G401 (cell line): ENCODE measurements at regions not wholly inside any gene's neighbourhood (a gene's known extent, or its start where the extent isn't known, plus 50 kb on each side); places are given as distances from the start of the nearest gene placed in this dataset.

Experiments used
- DNase-seq: peaks from one replicate; pipeline ENCODE4 v3.0.0-alpha.2; 2015; ENCODE audit warnings: low spot score
- in situ Hi-C: cut with HindIII; loops from 2 replicates; pipeline ENCODE4 v1.10.0; 2016; ENCODE audit warnings: low sequenced_read_pairs, mixed read lengths

GRCh38 chr2:187962538-187962937 is 329.1 kb upstream of the GULP1 start:
- in situ Hi-C loops: no loop called here
- no peak for DNase-seq

GRCh38 chr2:187964746-187965145 is 326.9 kb upstream of the GULP1 start:
- DNase-seq: no peak
- in situ Hi-C loops: no loop called here

GRCh38 chr2:187966924-187967323 is 324.8 kb upstream of the GULP1 start:
- in situ Hi-C loops: no loop called here
- DNase-seq: no peak

- in situ Hi-C loops: no loop called here
- DNase-seq: no peak
Measured at GRCh38 chr2:187971893-187972292, 319.8 kb upstream of the GULP1 start.

- in situ Hi-C loops: no loop called here
- DNase-seq: peak; percentile 36
Measured at GRCh38 chr2:187976259-187976985, 315.3 kb upstream of the GULP1 start.

GRCh38 chr2:187976986-187977333 is 314.7 kb upstream of the GULP1 start:
- in situ Hi-C loops: no loop called here
- no peak for DNase-seq

GRCh38 chr2:187978356-187978755 is 313.3 kb upstream of the GULP1 start:
- DNase-seq: no peak
- in situ Hi-C loops: no loop called here

GRCh38 chr2:187982668-187983067 is 309.0 kb upstream of the GULP1 start:
- in situ Hi-C loops: no loop called here
- no peak for DNase-seq

- in situ Hi-C loops: no loop called here
Measured at GRCh38 chr2:187985195-187985594, 306.5 kb upstream of the GULP1 start.

GRCh38 chr2:187985923-187986322 is 305.8 kb upstream of the GULP1 start:
- in situ Hi-C loops: no loop called here
- DNase-seq: no peak

More at GRCh38 chr2:187985195-187985594, 306.5 kb upstream of the GULP1 start:
- DNase-seq: no peak

GRCh38 chr2:187986390-187987105 is 305.1 kb upstream of the GULP1 start:
- DNase-seq: no peak

GRCh38 chr2:187988348-187988747 is 303.3 kb upstream of the GULP1 start:
- DNase-seq: no peak
- in situ Hi-C loops: no loop called here

More at GRCh38 chr2:187986390-187987105, 305.1 kb upstream of the GULP1 start:
- in situ Hi-C loops: no loop called here

- in situ Hi-C loops: no loop called here
- no peak for DNase-seq
Measured at GRCh38 chr2:187989925-187990623, 301.6 kb upstream of the GULP1 start.

- in situ Hi-C loops: no loop called here
- no peak for DNase-seq
Measured at GRCh38 chr2:187991389-187991788, 300.3 kb upstream of the GULP1 start.

GRCh38 chr2:187994464-187995331 is 297.0 kb upstream of the GULP1 start:
- in situ Hi-C loops: no loop called here
- DNase-seq: no peak

- no peak for DNase-seq
Measured at GRCh38 chr2:187995556-187995955, 296.1 kb upstream of the GULP1 start.

GRCh38 chr2:187996630-187997029 is 295.0 kb upstream of the GULP1 start:
- DNase-seq: no peak

More at GRCh38 chr2:187995556-187995955, 296.1 kb upstream of the GULP1 start:
- in situ Hi-C loops: no loop called here

GRCh38 chr2:188000189-188000588 is 291.5 kb upstream of the GULP1 start:
- no peak for DNase-seq
- in situ Hi-C loops: no loop called here

More at GRCh38 chr2:187996630-187997029, 295.0 kb upstream of the GULP1 start:
- in situ Hi-C loops: no loop called here

GRCh38 chr2:188003800-188004199 is 287.9 kb upstream of the GULP1 start:
- in situ Hi-C loops: no loop called here
- DNase-seq: no peak
